Neural progenitor cell (in vitro differentiated cells): ENCODE measurements at regions not wholly inside any gene's neighbourhood (a gene's known extent, or its start where the extent isn't known, plus 50 kb on each side); places are given as distances from the start of the nearest gene placed in this dataset.

ENCODE experiments used
- DNase-seq: peaks from one replicate; pipeline ENCODE4 v3.0.0-alpha.2; 2016; ENCODE audit warnings: low spot score
- H2AFZ ChIP-seq: fragments of 200-600 bp; sonication (generic); replicated peaks from 2 replicates; pipeline ENCODE4 v1.6.1; 2016; ENCODE audit warnings: antibody characterized with exemption
- H3F3A ChIP-seq: fragments of 200-600 bp; sonication (generic); 2 replicates; pipeline ENCODE4 v1.6.1; 2016; ENCODE audit warnings: antibody characterized with exemption, low read depth
- H3K27ac ChIP-seq: fragments of 200-600 bp; sonication (generic); 2 replicates; pipeline ENCODE4 v1.5.1; 2016; ENCODE audit warnings: mild to moderate bottlenecking
- H3K27me3 ChIP-seq: fragments of 200-600 bp; sonication (generic); 2 replicates; pipeline ENCODE4 v1.6.1; 2016; ENCODE audit warnings: mild to moderate bottlenecking, moderate library complexity
- H3K36me3 ChIP-seq: fragments of 200-600 bp; sonication (generic); 2 replicates; pipeline ENCODE4 v1.5.1; 2016
- H3K4me1 ChIP-seq: fragments of 200-600 bp; sonication (generic); 2 replicates; pipeline ENCODE4 v1.6.1; 2016; ENCODE audit warnings: mixed run types
- H3K4me2 ChIP-seq: fragments of 200-600 bp; sonication (generic); 2 replicates; pipeline ENCODE4 v1.6.1; 2016
- H3K4me3 ChIP-seq: fragments of 200-600 bp; sonication (generic); 2 replicates; pipeline ENCODE4 v1.5.1; 2016
- H3K79me2 ChIP-seq: fragments of 200-600 bp; sonication (generic); 2 replicates; pipeline ENCODE4 v1.6.1; 2016; ENCODE audit warnings: low read depth
- H3K9ac ChIP-seq: fragments of 200-600 bp; sonication (generic); 2 replicates; pipeline ENCODE4 v1.6.1; 2016
- H3K9me3 ChIP-seq: fragments of 200-600 bp; sonication (generic); 2 replicates; pipeline ENCODE4 v1.5.1; 2016; ENCODE audit warnings: low read depth
- H4K20me1 ChIP-seq: fragments of 200-600 bp; sonication (generic); 2 replicates; pipeline ENCODE4 v1.6.1; 2016; ENCODE audit warnings: low read depth
- H3K27ac Mint-ChIP-seq: 3 replicates; pipeline ENCODE4 v1.8.0; 2021; ENCODE audit warnings: mixed read lengths
- H3K27me3 Mint-ChIP-seq: 2 replicates; pipeline ENCODE4 v1.8.0; 2022; ENCODE audit warnings: low read depth, mild to moderate bottlenecking, inconsistent platforms, moderate library complexity, mixed read lengths; ENCODE audit not compliant: insufficient read depth
- H3K36me3 Mint-ChIP-seq: 3 replicates; pipeline ENCODE4 v1.8.0; 2021; ENCODE audit warnings: mixed read lengths
- H3K4me1 Mint-ChIP-seq: 3 replicates; pipeline ENCODE4 v1.8.0; 2021; ENCODE audit warnings: mixed read lengths
- H3K4me3 Mint-ChIP-seq: 3 replicates; pipeline ENCODE4 v1.8.0; 2021; ENCODE audit warnings: mild to moderate bottlenecking, moderate library complexity, mixed read lengths
- H3K9me3 Mint-ChIP-seq: 3 replicates; pipeline ENCODE4 v1.8.0; 2020; ENCODE audit warnings: mixed read lengths
- CTCF ChIP-seq: fragments of 200-600 bp; sonication (generic); IDR thresholded peaks from 2 replicates; pipeline ENCODE4 v1.5.1; 2017; ENCODE audit warnings: antibody characterized with exemption, mild to moderate bottlenecking
- EZH2 ChIP-seq: fragments of 200-600 bp; sonication (generic); IDR thresholded peaks from 2 replicates; pipeline ENCODE4 v1.6.1; 2017; ENCODE audit warnings: antibody characterized with exemption, mild to moderate bottlenecking, moderate library complexity
- EZH2phosphoT487 ChIP-seq: fragments of 200-600 bp; sonication (generic); IDR thresholded peaks from 2 replicates; pipeline ENCODE4 v1.6.1; 2017; ENCODE audit warnings: antibody characterized with exemption

- no peak overlapping the region for H3K27ac ChIP-seq
- TF ChIP-seq EZH2phosphoT487 (no peak), CTCF (no peak), EZH2 (no peak)
- H3K27me3 Mint-ChIP-seq: no peaks in the 10 kb centered on the region
- H3K79me2 ChIP-seq: no peaks in the 10 kb centered on the region
- DNase-seq: no peak
- no peaks in the 10 kb centered on the region for H3K36me3 Mint-ChIP-seq
- no peak overlapping the region for H2AFZ ChIP-seq
- H3K4me1 ChIP-seq: no peaks in the 10 kb centered on the region
- no peaks in the 10 kb centered on the region for H3K4me1 Mint-ChIP-seq
- peaks cover 3% of the 10 kb centered on the region for H3K9me3 Mint-ChIP-seq
- no peak overlapping the region for H3K9ac ChIP-seq
- no peak overlapping the region for H3K4me3 Mint-ChIP-seq
- no peaks in the 10 kb centered on the region for H3K36me3 ChIP-seq
- H3K4me3 ChIP-seq: no peak overlapping the region
- H3F3A ChIP-seq: no peaks in the 10 kb centered on the region
- no peaks in the 10 kb centered on the region for H4K20me1 ChIP-seq
- no peaks in the 10 kb centered on the region for H3K9me3 ChIP-seq
- no peak overlapping the region for H3K4me2 ChIP-seq
- no peak overlapping the region for H3K27ac Mint-ChIP-seq
- H3K27me3 ChIP-seq: no peaks in the 10 kb centered on the region
Measured at GRCh38 chr13:75919660-75920199, 283.6 kb downstream of the LMO7 start.

GRCh38 chr13:75915066-75915465 lies 278.9 kb downstream of the LMO7 start:
- no peak overlapping the region for H2AFZ ChIP-seq
- no peak for DNase-seq
- H3K4me3 ChIP-seq: no peak overlapping the region
- no peaks in the 10 kb centered on the region for H3F3A ChIP-seq
- H3K79me2 ChIP-seq: no peaks in the 10 kb centered on the region
- H3K27ac ChIP-seq: no peak overlapping the region
- no peaks in the 10 kb centered on the region for H4K20me1 ChIP-seq
- Mint-ChIP-seq H3K27me3 (no peaks in the 10 kb centered on the region), H3K9me3 (peaks cover 3% of the 10 kb centered on the region), H3K4me3 (no peak overlapping the region), H3K36me3 (no peaks in the 10 kb centered on the region), H3K4me1 (no peaks in the 10 kb centered on the region), H3K27ac (no peak overlapping the region)
- no peaks in the 10 kb centered on the region for H3K4me1 ChIP-seq
- H3K36me3 ChIP-seq: no peaks in the 10 kb centered on the region
- no peaks in the 10 kb centered on the region for H3K27me3 ChIP-seq
- no peaks in the 10 kb centered on the region for H3K9me3 ChIP-seq
- no peak overlapping the region for H3K4me2 ChIP-seq
- no peak for TF ChIP-seq EZH2
- no peak for TF ChIP-seq EZH2phosphoT487
- no peak for TF ChIP-seq CTCF
- no peak overlapping the region for H3K9ac ChIP-seq

- H3K36me3 Mint-ChIP-seq: no peaks in the 10 kb centered on the region
- TF ChIP-seq CTCF (no peak), EZH2phosphoT487 (no peak), EZH2 (no peak)
- Histone ChIP-seq H3K9me3 (no peaks in the 10 kb centered on the region), H3F3A (no peaks in the 10 kb centered on the region), H3K27me3 (no peaks in the 10 kb centered on the region), H3K4me1 (no peaks in the 10 kb centered on the region), H3K27ac (no peak overlapping the region), H3K9ac (no peak overlapping the region), H2AFZ (no peak overlapping the region), H3K4me2 (no peak overlapping the region), H3K36me3 (no peaks in the 10 kb centered on the region), H3K79me2 (no peaks in the 10 kb centered on the region), H4K20me1 (no peaks in the 10 kb centered on the region), H3K4me3 (no peak overlapping the region)
- H3K4me3 Mint-ChIP-seq: no peak overlapping the region
- no peaks in the 10 kb centered on the region for H3K4me1 Mint-ChIP-seq
- no peak for DNase-seq
- H3K27ac Mint-ChIP-seq: no peak overlapping the region
- no peaks in the 10 kb centered on the region for H3K27me3 Mint-ChIP-seq
- H3K9me3 Mint-ChIP-seq: no peaks in the 10 kb centered on the region
Measured at GRCh38 chr13:75913925-75914324, 277.8 kb downstream of the LMO7 start.
